OCI-LY3 (cell line): ENCODE measurements at regions not wholly inside any gene's neighbourhood (a gene's known extent, or its start where the extent isn't known, plus 50 kb on each side); places are given as distances from the start of the nearest gene placed in this dataset.

ENCODE experiments used
- H2AFZ ChIP-seq: fragments of 200-600, 300-600 bp; shearing (Covaris generic); 2 replicates; pipeline ENCODE4 v1.6.0; 2014; ENCODE audit warnings: antibody characterized with exemption, low read depth, low read length
- H3K27ac ChIP-seq: fragments of 200-600, 300-600 bp; sonication (generic); 2 replicates; pipeline ENCODE4 v1.5.1; 2014; ENCODE audit warnings: mild to moderate bottlenecking, low read length, moderate library complexity, mixed read lengths
- H3K27me3 ChIP-seq: fragments of 200-600, 300-600 bp; sonication (generic); 2 replicates; pipeline ENCODE4 v1.6.1; 2014; ENCODE audit warnings: low read depth, low read length, mixed read lengths
- H3K36me3 ChIP-seq: fragments of 200-600, 300-600 bp; sonication (generic); replicated peaks from 2 replicates; pipeline ENCODE3; 2014; ENCODE audit warnings: low read depth, low read length, mixed read lengths
- H3K4me1 ChIP-seq: fragments of 300-600, 200-600 bp; sonication (generic); 2 replicates; pipeline ENCODE4 v1.6.1; 2014; ENCODE audit warnings: low read length, mixed read lengths
- H3K4me2 ChIP-seq: fragments of 200-600, 300-600 bp; sonication (generic); 2 replicates; pipeline ENCODE4 v1.6.1; 2014; ENCODE audit warnings: low read length, mixed read lengths
- H3K4me3 ChIP-seq: fragments of 300-600, 200-600 bp; sonication (generic); 2 replicates; pipeline ENCODE4 v1.5.1; 2014; ENCODE audit warnings: antibody characterized with exemption, mild to moderate bottlenecking, low read length, moderate library complexity
- H3K79me2 ChIP-seq: fragments of 300-600, 200-600 bp; shearing (Covaris generic); 2 replicates; pipeline ENCODE4 v1.6.1; 2014; ENCODE audit warnings: mild to moderate bottlenecking, low read length, mixed read lengths
- H3K9ac ChIP-seq: fragments of 300-600, 200-600 bp; shearing (Covaris generic); 2 replicates; pipeline ENCODE4 v1.6.0; 2014; ENCODE audit warnings: mild to moderate bottlenecking, low read length, moderate library complexity
- H3K9me3 ChIP-seq: fragments of 200-600, 300-600 bp; shearing (Covaris generic); 2 replicates; pipeline ENCODE4 v1.6.1; 2014; ENCODE audit warnings: low read length, mixed read lengths; ENCODE audit not compliant: insufficient read depth
- H4K20me1 ChIP-seq: fragments of 200-600, 300-600 bp; sonication (generic); 2 replicates; pipeline ENCODE4 v1.6.1; 2016; ENCODE audit warnings: low read length, mixed read lengths; ENCODE audit not compliant: insufficient read depth
- EZH2phosphoT487 ChIP-seq: fragments of 200-600 bp; shearing (Covaris generic); IDR thresholded peaks from 2 replicates; pipeline ENCODE4 v1.6.1; 2018; ENCODE audit warnings: antibody characterized with exemption, mixed run types, low read depth
- TF ChIP-seq, protein P1 (sequence below): fragments of 200-600, 300-600 bp; sonication (generic); IDR thresholded peaks from 2 replicates; pipeline ENCODE4 v1.5.1; 2014; ENCODE audit warnings: antibody characterized with exemption, low read length, low read depth

DNA sequence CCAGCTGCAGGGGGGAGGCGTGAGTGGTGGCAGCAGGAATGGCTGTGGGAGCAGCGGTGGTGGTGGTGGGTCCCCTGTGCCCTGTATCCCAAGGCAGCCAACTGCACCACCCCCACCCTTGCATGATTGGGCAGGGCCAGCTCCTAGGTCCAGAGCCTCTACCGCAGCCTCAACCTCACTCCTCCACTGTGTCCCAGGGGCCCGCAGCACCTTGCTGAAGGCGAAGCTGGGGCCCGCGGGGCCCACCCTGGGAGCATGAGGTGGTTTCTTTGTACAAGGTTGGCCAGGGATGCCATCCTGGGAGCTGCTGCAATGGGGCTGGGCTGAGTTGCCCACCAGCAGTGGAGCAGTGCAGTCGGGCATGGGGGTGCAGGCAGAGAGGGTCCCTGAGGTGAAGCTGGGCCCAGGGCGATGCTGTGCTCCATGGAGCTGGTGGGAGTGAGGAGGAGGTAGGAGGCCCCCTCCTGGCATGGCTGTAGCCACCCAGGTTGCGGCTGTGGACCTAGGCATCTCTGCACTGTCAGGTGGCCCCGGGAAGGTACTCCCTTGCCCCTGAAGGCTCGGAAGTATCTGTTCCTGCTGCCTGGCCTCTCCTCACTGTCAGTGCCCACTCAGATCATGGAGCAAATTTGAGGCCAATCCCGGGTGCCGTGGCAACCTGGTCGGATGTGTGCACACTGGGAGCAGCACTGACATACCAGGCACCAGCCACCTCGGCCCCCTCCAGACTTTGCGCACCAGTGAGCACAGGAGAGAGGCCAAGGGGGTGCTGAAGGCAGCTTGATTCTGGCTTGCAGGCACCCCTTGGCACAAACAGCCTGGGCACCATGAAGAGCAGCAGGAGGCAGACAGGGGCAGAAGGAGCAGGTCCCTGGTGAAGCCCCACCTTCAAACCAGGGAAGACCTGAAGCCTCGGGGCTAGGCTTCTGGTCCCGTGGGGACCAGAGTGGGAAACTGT is 60.2 kb upstream of the L3MBTL3 start:
- H4K20me1 ChIP-seq, result no peaks in the 10 kb centered on the region
- no peak for TF ChIP-seq EZH2phosphoT487
- TF ChIP-seq, protein P1, sequence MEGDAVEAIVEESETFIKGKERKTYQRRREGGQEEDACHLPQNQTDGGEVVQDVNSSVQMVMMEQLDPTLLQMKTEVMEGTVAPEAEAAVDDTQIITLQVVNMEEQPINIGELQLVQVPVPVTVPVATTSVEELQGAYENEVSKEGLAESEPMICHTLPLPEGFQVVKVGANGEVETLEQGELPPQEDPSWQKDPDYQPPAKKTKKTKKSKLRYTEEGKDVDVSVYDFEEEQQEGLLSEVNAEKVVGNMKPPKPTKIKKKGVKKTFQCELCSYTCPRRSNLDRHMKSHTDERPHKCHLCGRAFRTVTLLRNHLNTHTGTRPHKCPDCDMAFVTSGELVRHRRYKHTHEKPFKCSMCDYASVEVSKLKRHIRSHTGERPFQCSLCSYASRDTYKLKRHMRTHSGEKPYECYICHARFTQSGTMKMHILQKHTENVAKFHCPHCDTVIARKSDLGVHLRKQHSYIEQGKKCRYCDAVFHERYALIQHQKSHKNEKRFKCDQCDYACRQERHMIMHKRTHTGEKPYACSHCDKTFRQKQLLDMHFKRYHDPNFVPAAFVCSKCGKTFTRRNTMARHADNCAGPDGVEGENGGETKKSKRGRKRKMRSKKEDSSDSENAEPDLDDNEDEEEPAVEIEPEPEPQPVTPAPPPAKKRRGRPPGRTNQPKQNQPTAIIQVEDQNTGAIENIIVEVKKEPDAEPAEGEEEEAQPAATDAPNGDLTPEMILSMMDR, result no peak
- no peak overlapping the region for H3K4me3 ChIP-seq
- H3K79me2 ChIP-seq, result no peaks in the 10 kb centered on the region
- H3K27me3 ChIP-seq, result no peaks in the 10 kb centered on the region
- no peak overlapping the region for H2AFZ ChIP-seq
- no peaks in the 10 kb centered on the region for H3K36me3 ChIP-seq
- H3K4me1 ChIP-seq, result no peaks in the 10 kb centered on the region
- no peak overlapping the region for H3K4me2 ChIP-seq
- no peak overlapping the region for H3K27ac ChIP-seq
- no peaks in the 10 kb centered on the region for H3K9me3 ChIP-seq
- no peak overlapping the region for H3K9ac ChIP-seq

DNA sequence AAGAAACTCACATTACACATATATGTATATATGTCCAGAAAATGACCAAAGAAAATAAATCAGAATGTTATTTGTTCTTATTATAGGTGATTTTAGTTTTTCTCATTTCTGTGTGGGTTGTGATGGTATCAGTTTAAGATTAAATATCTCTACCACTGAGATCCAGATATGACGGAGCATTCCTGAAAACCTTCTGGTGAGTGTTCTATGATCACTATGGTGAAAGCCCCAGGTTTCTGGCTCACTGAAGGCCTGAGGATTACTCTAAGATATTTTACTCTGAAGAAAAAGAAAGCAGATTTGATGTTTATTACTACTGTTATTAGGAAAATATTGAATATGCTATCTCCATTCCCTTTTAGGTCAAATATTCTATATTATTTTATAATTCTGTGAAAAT is 62.8 kb upstream of the L3MBTL3 start:
- no peaks in the 10 kb centered on the region for H3K4me1 ChIP-seq
- H3K4me2 ChIP-seq, result no peak overlapping the region
- H3K9ac ChIP-seq, result no peak overlapping the region
- no peak for TF ChIP-seq EZH2phosphoT487
- TF ChIP-seq, protein P1, result no peak
- H3K36me3 ChIP-seq, result no peaks in the 10 kb centered on the region
- H2AFZ ChIP-seq, result no peak overlapping the region
- no peak overlapping the region for H3K4me3 ChIP-seq
- H3K79me2 ChIP-seq, result no peaks in the 10 kb centered on the region
- no peak overlapping the region for H3K27ac ChIP-seq
- H3K27me3 ChIP-seq, result no peaks in the 10 kb centered on the region
- no peaks in the 10 kb centered on the region for H4K20me1 ChIP-seq
- H3K9me3 ChIP-seq, result no peaks in the 10 kb centered on the region

DNA sequence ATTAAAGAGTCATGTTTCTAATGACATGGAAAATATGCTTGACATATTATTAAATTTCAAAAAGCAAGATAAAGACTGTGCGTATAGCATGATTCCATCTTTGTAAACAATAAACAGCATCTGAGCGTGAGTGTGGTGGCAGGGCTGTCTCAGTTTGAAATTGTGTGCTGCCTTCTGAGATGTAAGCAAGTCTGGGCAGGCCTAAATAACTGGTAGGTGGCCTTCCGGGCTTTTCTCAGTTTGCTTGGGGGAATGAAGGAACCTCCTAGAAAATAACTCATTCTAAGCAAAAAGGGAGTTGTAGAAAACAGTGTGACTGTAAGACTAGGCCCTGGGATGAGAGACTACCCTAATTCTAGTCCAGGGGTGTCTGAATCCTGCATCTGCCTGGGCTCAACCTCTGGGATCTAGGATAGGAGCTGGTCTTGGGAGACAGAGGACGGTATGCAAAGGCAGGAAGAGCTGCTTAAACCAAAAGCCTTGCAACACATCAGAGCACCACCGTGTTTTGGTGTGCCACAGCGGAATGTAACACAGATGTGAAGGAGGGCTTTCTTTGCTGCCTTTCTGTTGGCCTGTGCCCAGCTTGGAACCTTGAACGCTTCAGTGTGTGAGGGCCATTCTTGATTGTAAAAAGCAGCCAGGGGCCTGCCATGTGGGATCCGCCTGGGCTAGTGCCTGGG is 63.5 kb upstream of the L3MBTL3 start:
- Histone ChIP-seq H4K20me1 (no peaks in the 10 kb centered on the region), H3K27ac (no peak overlapping the region)

More for the DNA sequence above, 63.5 kb upstream of the L3MBTL3 start:
- H3K9ac ChIP-seq, result no peak overlapping the region
- H3K4me1 ChIP-seq, result no peaks in the 10 kb centered on the region
- H3K79me2 ChIP-seq, result no peaks in the 10 kb centered on the region
- H3K4me2 ChIP-seq, result no peak overlapping the region
- H2AFZ ChIP-seq, result no peak overlapping the region
- TF ChIP-seq, protein P1, result no peak
- TF ChIP-seq EZH2phosphoT487, result no peak
- no peak overlapping the region for H3K4me3 ChIP-seq
- no peaks in the 10 kb centered on the region for H3K9me3 ChIP-seq
- H3K27me3 ChIP-seq, result no peaks in the 10 kb centered on the region
- H3K36me3 ChIP-seq, result no peaks in the 10 kb centered on the region
